Superior temporal gyrus (tissue), 1 donor: ENCODE measurements at regions not wholly inside any gene's neighbourhood (a gene's known extent, or its start where the extent isn't known, plus 50 kb on each side); places are given as distances from the start of the nearest gene placed in this dataset.

Experiments used
- DNase-seq: peaks from one replicate; pipeline ENCODE4 v3.0.0-alpha.2; 2016; ENCODE audit errors: extremely low spot score

- DNase-seq, result no peak
Observed at GRCh38 chr5:15447209-15447608, 52.8 kb upstream of the FBXL7 start.

GRCh38 chr5:15446552-15446951 is 53.4 kb upstream of the FBXL7 start:
- DNase-seq, result no peak

- no peak for DNase-seq
Observed at GRCh38 chr5:15442193-15442570, 57.8 kb upstream of the FBXL7 start.

GRCh38 chr5:15441433-15442192 is 58.4 kb upstream of the FBXL7 start:
- no peak for DNase-seq

DNA sequence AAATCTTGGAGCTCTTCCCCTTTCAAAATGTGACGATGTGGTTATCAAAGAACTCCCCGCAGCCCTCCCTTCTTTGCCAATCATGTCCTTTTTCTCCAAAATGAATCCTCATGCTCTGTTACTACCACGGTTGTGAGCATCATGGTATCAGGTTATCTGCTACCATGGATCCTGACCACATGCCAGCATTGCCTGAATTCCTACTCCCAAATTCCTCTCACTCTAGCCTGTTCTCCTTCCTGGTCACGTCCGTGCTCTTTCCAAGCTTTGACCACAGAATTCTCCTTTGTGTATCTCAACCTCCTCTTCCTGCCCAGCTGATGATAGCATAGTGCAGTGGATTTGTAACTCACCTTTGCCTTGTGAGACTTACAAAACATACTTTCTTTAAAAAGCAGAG is 59.5 kb upstream of the FBXL7 start:
- no peak for DNase-seq

DNA sequence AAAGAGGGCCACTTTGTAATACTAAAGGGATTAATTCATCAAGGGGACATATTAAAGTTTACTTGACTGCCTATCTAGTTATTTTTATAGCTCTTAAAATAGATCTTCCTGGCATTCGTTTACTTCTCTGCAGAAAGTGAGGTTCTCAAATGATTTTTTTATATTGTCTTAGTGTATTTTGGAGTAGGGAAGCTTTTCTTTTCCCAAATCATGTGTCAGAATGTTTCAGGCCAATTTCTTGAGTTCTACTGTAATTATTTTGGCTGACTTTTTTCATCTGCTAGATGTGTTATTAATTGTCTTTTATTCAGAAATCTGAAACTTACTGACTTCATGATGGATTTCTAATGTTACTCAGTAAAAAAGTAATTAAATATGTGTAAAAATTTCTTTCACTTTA is 60.2 kb upstream of the FBXL7 start:
- DNase-seq, result no peak

DNA sequence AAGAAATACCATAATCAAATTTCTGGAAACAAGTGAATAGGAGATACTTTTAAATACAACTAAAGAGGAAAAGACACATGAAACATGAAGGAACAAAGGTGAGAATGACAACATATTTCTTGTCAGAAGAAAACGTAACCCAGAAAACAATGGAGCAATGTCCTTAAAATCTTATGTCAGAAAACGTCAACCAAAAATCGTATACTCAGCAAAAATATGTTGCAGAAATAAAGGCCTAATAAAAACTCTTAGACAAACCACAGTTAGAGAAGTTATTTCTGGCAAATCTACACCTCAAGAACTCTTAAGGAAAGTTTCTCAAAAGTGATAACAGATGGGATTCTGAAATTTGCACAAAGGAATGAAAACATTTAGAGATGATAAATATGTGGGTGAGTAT is 66.3 kb upstream of the FBXL7 start:
- DNase-seq, result no peak

DNA sequence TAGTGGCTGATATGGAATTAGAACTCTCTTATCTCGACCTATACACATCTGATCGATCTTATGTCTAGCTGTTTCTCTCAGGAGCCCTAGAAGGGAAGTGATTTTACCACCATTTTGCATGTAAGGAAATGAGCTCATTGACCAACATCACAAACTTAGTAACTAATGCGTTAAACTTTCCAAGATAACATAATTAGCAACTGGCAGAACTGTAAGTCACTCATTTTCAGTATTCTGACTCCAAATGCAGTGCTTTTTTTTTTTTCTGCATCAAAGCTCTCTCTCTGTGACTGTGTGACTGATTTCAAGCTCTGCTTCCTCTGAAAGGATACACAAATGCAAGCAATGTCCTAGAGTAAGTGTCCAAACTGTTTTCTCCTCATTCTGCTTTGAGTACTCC is 68.1 kb upstream of the FBXL7 start:
- no peak for DNase-seq

GRCh38 chr5:15425766-15426165 is 74.2 kb upstream of the FBXL7 start:
- DNase-seq, result no peak

DNA sequence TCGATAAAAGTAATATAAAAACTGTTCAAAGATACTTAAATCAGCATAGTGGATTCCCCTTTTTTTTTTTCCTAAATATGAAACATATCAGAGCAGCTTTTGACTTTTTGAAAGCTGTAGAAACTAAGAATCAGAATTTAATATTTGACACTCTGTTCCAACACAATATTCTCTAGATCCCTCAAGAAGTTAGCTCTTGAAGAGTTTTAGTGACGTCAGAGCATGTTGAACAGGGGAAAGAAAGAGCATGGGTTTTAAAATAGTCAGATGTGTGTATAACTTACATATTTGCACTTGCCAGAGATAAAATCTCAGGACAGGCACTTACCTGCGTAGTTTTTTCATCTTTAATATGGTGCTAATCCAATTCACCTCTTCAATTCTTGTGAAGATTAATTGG is 75.2 kb upstream of the FBXL7 start:
- no peak for DNase-seq

GRCh38 chr5:15421921-15422412 is 78.0 kb upstream of the FBXL7 start:
- peak; percentile 46 for DNase-seq

GRCh38 chr5:15421381-15421780 is 78.6 kb upstream of the FBXL7 start:
- DNase-seq, result no peak

DNA sequence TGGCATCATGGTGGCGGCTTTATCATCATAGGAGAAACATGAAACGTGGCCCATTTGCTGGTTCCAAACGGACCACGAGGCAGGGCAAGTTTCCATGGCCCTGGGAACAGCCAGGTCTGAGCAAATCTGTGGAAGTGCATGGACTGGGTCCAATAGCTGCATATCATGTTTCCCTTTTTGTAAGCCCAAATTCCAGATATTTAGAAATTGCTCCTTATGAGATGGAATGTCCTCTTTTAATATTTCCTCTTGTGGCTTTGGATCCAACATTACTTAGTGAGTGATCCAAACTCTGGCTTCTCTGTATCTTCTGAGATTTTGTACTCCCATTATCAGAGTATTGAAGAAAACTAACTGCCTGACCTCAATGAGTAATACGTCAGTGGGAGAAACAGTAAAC is 79.8 kb upstream of the FBXL7 start:
- no peak for DNase-seq

DNA sequence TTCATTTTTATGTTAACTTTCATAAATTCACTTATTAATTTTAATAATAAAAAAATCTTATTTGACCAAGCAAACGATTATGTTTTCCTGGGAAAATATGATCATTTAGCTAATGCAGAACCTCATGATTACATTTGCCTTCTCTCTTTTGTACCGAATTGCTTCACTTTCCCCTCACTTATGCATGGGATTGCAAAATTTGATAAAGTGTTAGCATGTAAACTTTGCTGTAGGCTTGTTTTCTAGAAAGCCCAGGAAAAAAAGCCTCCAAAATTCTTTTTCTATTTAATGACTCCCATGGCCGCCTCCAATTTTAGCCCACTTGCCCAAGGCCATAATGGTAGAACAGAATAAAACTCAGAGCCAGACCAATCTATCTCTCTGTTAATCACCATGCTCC is 82.8 kb upstream of the FBXL7 start:
- DNase-seq, result no peak

GRCh38 chr5:15406478-15406877 is 93.5 kb upstream of the FBXL7 start:
- no peak for DNase-seq

GRCh38 chr5:15393146-15393545 is 106.8 kb upstream of the FBXL7 start:
- no peak for DNase-seq

- no peak for DNase-seq
Observed at GRCh38 chr5:15391704-15392397, 108.1 kb upstream of the FBXL7 start.

- no peak for DNase-seq
Observed at GRCh38 chr5:15388866-15389265, 111.1 kb upstream of the FBXL7 start.

GRCh38 chr5:15387931-15388524 is 112.0 kb upstream of the FBXL7 start:
- no peak for DNase-seq

- DNase-seq, result no peak
Observed at GRCh38 chr5:15386122-15386521, 113.9 kb upstream of the FBXL7 start.

GRCh38 chr5:15385553-15385952 is 114.4 kb upstream of the FBXL7 start:
- no peak for DNase-seq

GRCh38 chr5:15385037-15385436 is 114.9 kb upstream of the FBXL7 start:
- no peak for DNase-seq

DNA sequence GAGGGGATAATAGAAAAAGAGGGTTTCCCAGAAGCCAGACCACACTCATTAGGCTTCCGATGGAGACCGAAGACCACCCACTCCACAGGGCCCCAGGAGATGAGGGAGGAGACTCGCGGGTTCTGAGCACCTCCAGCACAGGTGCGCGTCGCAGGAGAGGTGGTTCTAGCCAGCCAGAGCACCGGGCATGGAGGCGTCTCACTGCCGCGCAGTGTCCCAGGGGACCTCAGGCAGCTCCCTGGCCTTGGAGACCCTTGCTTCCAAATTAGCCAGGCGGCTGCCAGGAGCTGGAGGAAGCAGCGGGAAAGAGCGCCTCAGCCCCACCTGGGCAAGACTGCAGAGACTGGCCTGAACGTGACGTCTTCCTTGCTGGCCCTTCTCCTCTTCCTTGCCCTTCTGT is 115.4 kb upstream of the FBXL7 start:
- no peak for DNase-seq
